ENCODE measurements at regions not wholly inside any gene's neighbourhood (a gene's known extent, or its start where the extent isn't known, plus 50 kb on each side); places are given as distances from the start of the nearest gene placed in this dataset.

DNA sequence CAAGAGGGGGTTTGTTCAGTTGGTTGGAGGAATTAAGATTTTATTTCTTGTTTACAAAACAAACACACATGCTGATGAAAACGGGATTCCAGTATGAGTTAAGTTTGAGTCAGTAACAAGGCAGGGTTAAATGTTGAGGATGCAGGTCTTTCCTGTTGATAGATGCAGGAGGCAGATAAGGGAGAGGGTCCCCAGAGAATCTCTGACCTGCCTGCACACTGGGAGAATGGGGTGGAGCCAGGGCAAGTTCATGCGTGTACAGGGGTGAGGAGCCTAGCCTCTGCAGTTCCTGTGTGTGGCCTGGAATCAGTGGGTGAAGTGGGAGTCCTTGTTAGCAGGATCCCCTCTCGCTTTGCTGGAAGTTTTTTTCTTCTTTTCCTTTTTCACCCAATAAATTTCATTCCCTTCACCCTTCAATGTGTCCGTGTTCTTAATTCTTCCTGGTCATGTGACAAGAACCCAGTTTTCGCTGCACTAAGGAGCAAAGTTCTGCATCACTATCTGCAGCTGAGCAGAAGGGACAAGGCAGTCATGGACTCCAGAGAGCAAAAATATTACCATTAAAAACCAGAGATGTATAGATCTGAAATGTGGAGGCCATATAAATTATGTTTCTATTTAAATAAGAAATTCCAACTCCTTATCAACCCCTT is 69.9 kb upstream of the MARK1 start:
- H3K79me2 ChIP-seq (ENCODE audit: insufficient read depth, low read length) = no peaks in the 10 kb centered on the region
- H3K27me3 ChIP-seq (ENCODE audit: insufficient read depth, low read length) = no peaks in the 10 kb centered on the region
- H3K36me3 ChIP-seq (ENCODE audit: insufficient read depth, low read length) = no peaks in the 10 kb centered on the region
- no peak overlapping the region for H3K4me3 ChIP-seq (ENCODE audit: insufficient read depth, low read length)
- DNase-seq (ENCODE audit: insufficient read length, low spot score, missing footprints) = no peak
- no peak overlapping the region for H3K4me2 ChIP-seq (ENCODE audit: insufficient read depth, low read length)
- H3K27ac ChIP-seq (ENCODE audit: low read depth, low read length) = no peak overlapping the region
- H3K4me1 ChIP-seq (ENCODE audit: insufficient read depth, low read length) = no peaks in the 10 kb centered on the region
- no peaks in the 10 kb centered on the region for H3K9me3 ChIP-seq (ENCODE audit: low read depth, low read length)
- TF ChIP-seq, protein P1, sequence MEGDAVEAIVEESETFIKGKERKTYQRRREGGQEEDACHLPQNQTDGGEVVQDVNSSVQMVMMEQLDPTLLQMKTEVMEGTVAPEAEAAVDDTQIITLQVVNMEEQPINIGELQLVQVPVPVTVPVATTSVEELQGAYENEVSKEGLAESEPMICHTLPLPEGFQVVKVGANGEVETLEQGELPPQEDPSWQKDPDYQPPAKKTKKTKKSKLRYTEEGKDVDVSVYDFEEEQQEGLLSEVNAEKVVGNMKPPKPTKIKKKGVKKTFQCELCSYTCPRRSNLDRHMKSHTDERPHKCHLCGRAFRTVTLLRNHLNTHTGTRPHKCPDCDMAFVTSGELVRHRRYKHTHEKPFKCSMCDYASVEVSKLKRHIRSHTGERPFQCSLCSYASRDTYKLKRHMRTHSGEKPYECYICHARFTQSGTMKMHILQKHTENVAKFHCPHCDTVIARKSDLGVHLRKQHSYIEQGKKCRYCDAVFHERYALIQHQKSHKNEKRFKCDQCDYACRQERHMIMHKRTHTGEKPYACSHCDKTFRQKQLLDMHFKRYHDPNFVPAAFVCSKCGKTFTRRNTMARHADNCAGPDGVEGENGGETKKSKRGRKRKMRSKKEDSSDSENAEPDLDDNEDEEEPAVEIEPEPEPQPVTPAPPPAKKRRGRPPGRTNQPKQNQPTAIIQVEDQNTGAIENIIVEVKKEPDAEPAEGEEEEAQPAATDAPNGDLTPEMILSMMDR (IDR thresholded peaks at IDR 0.05; ENCODE audit: extremely low read depth, low read depth, low read length) = no peak
- no peaks in the 10 kb centered on the region for H4K20me1 ChIP-seq (ENCODE audit: insufficient read depth, low read length)
- no peak overlapping the region for H2AFZ ChIP-seq (ENCODE audit: low read length)

DNA sequence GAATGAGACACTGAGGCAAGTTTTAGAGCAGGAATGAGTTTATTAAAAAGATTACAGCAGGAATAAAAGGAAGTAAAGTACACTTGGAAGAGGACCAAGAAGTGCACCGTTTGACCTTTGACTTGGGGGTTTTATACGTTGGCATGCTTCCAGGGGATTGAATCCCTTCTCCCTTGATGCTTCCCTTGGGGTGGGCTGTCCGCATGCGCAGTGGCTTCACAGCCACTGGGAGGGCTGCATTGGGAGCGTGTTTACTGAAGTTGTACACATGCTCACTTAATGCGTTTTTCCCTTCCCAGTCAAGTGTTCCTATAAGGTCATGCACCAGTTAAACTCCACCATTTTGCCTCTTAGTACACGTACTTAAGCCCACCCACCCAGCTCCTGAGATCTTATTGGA is 72.4 kb upstream of the MARK1 start:
- no peak for DNase-seq (ENCODE audit: insufficient read length, low spot score, missing footprints)
- no peak overlapping the region for H3K27ac ChIP-seq (ENCODE audit: low read depth, low read length)
- H4K20me1 ChIP-seq (ENCODE audit: insufficient read depth, low read length) = no peaks in the 10 kb centered on the region
- no peak overlapping the region for H3K4me3 ChIP-seq (ENCODE audit: insufficient read depth, low read length)
- no peaks in the 10 kb centered on the region for H3K4me1 ChIP-seq (ENCODE audit: insufficient read depth, low read length)
- no peaks in the 10 kb centered on the region for H3K79me2 ChIP-seq (ENCODE audit: insufficient read depth, low read length)
- no peak overlapping the region for H2AFZ ChIP-seq (ENCODE audit: low read length)
- TF ChIP-seq, protein P1 (IDR thresholded peaks at IDR 0.05; ENCODE audit: extremely low read depth, low read depth, low read length) = no peak
- H3K36me3 ChIP-seq (ENCODE audit: insufficient read depth, low read length) = no peaks in the 10 kb centered on the region
- H3K4me2 ChIP-seq (ENCODE audit: insufficient read depth, low read length) = no peak overlapping the region
- no peaks in the 10 kb centered on the region for H3K9me3 ChIP-seq (ENCODE audit: low read depth, low read length)
- H3K27me3 ChIP-seq (ENCODE audit: insufficient read depth, low read length) = peaks cover 3% of the 10 kb centered on the region

DNA sequence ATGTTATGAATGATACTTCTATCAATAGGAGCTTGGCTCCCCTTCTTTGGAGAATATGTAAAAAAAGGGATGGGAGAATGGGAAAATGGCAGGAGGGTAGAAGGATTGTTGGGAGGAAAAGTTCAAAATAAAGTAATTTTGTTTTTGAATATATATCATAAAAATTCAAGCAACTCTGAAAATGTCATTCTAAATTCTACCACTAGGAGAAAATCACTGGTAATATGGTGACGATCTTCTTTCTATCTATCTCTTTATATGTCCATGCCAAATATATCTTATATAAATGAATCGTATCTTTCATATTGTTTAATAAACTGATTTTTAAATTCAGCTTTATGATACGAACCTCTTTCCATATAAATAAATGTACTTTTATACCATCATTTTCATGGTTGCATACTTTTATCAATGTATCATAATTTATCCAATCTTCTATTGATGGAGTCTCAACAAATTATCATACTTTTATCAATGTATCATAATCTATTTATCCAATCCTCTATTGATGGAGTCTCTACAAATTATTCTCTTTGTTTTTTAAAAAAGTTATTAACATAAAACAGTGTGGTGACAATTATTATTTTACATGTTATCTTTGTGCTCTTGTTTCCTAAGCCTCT is 73.7 kb upstream of the MARK1 start:
- TF ChIP-seq, protein P1 (IDR thresholded peaks at IDR 0.05; ENCODE audit: extremely low read depth, low read depth, low read length) = peak; percentile 29
- H3K9me3 ChIP-seq (ENCODE audit: low read depth, low read length) = no peaks in the 10 kb centered on the region
- H2AFZ ChIP-seq (ENCODE audit: low read length) = no peak overlapping the region
- H4K20me1 ChIP-seq (ENCODE audit: insufficient read depth, low read length) = no peaks in the 10 kb centered on the region
- H3K4me2 ChIP-seq (ENCODE audit: insufficient read depth, low read length) = no peak overlapping the region
- no peak overlapping the region for H3K4me3 ChIP-seq (ENCODE audit: insufficient read depth, low read length)
- H3K27me3 ChIP-seq (ENCODE audit: insufficient read depth, low read length) = peaks cover 3% of the 10 kb centered on the region
- H3K27ac ChIP-seq (ENCODE audit: low read depth, low read length) = no peak overlapping the region
- no peaks in the 10 kb centered on the region for H3K4me1 ChIP-seq (ENCODE audit: insufficient read depth, low read length)
- no peak for DNase-seq (ENCODE audit: insufficient read length, low spot score, missing footprints)
- H3K36me3 ChIP-seq (ENCODE audit: insufficient read depth, low read length) = no peaks in the 10 kb centered on the region
- H3K79me2 ChIP-seq (ENCODE audit: insufficient read depth, low read length) = no peaks in the 10 kb centered on the region

DNA sequence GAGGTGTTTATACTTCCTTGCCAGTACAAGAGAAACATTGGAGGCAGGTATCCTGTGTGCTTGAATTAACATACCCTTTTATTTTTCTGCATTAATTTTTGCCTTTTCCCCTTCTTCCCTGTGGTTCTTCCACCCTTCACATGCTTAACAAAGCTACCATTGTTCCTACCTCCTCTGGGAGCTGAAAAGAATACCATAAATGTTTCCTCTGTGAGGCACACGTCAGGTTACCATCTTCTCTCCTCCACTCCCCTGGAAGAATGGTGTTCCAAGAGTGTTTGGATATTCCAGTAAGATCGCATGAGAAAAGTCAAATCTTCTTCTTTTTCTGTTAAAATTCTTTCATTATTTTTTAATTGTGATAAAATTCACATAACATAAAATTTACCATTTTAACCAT is 74.6 kb upstream of the MARK1 start:
- Histone ChIP-seq H2AFZ (ENCODE audit: low read length) (no peak overlapping the region), H3K4me2 (ENCODE audit: insufficient read depth, low read length) (no peak overlapping the region), H4K20me1 (ENCODE audit: insufficient read depth, low read length) (no peaks in the 10 kb centered on the region), H3K27ac (ENCODE audit: low read depth, low read length) (no peak overlapping the region), H3K27me3 (ENCODE audit: insufficient read depth, low read length) (peaks cover 3% of the 10 kb centered on the region), H3K79me2 (ENCODE audit: insufficient read depth, low read length) (no peaks in the 10 kb centered on the region), H3K9me3 (ENCODE audit: low read depth, low read length) (no peaks in the 10 kb centered on the region), H3K4me1 (ENCODE audit: insufficient read depth, low read length) (no peaks in the 10 kb centered on the region), H3K4me3 (ENCODE audit: insufficient read depth, low read length) (no peak overlapping the region), H3K36me3 (ENCODE audit: insufficient read depth, low read length) (no peaks in the 10 kb centered on the region)
- DNase-seq (ENCODE audit: insufficient read length, low spot score, missing footprints) = no peak
- TF ChIP-seq, protein P1 (IDR thresholded peaks at IDR 0.05; ENCODE audit: extremely low read depth, low read depth, low read length) = no peak

Data from osteoblast (primary cell).